ENCODE measurements at regions not wholly inside any gene's neighbourhood (a gene's known extent, or its start where the extent isn't known, plus 50 kb on each side); places are given as distances from the start of the nearest gene placed in this dataset.

- DNase-seq (ENCODE audit: low read depth, low spot score), result no peak
- Histone ChIP-seq H3K9ac (ENCODE audit: control insufficient read depth, extremely low read depth, insufficient read depth, low read length) (no peak overlapping the region), H2AFZ (ENCODE audit: control insufficient read depth, low read length) (no peak overlapping the region), H3K4me2 (ENCODE audit: control insufficient read depth, extremely low read depth, insufficient read depth, low read depth, low read length) (no peak overlapping the region), H3K36me3 (ENCODE audit: control insufficient read depth in 2 of 2, extremely low read depth in 1 of 2, insufficient read depth in 2 of 2, low read length in 2 of 2) (no peaks in the 10 kb centered on the region), H3K27me3 (ENCODE audit: control insufficient read depth, extremely low read depth, insufficient read depth, low read length) (peaks cover 7% of the 10 kb centered on the region), H3K4me1 (ENCODE audit: control insufficient read depth, extremely low read depth, insufficient read depth, low read length) (no peaks in the 10 kb centered on the region), H3K27ac (ENCODE audit: control insufficient read depth, insufficient read depth, low read length) (no peak overlapping the region), H3K79me2 (ENCODE audit: control insufficient read depth, insufficient read depth, low read length) (no peaks in the 10 kb centered on the region), H3K9me1 (ENCODE audit: control insufficient read depth, extremely low read depth, insufficient read depth, low read length) (no peaks in the 10 kb centered on the region), H3K4me3 (ENCODE audit: control insufficient read depth in 2 of 3, extremely low read depth in 1 of 3, insufficient read depth in 2 of 3, low read depth in 1 of 3, low read length in 3 of 3) (no peak overlapping the region), H3K9me3 (ENCODE audit: control insufficient read depth, low read depth, low read length) (no peaks in the 10 kb centered on the region), H4K20me1 (ENCODE audit: control insufficient read depth, extremely low read depth, insufficient read depth, low read length) (no peaks in the 10 kb centered on the region)
- no peak for FAIRE-seq
- dilution Hi-C loops (cut with MboI; ENCODE audit: extremely low pct_ligation_motif_present, low sequenced_read_pairs), result no loop called here
- TF ChIP-seq EZH2 (IDR thresholded peaks at IDR 0.05; ENCODE audit: low read length), result no peak
- TF ChIP-seq, protein P1, sequence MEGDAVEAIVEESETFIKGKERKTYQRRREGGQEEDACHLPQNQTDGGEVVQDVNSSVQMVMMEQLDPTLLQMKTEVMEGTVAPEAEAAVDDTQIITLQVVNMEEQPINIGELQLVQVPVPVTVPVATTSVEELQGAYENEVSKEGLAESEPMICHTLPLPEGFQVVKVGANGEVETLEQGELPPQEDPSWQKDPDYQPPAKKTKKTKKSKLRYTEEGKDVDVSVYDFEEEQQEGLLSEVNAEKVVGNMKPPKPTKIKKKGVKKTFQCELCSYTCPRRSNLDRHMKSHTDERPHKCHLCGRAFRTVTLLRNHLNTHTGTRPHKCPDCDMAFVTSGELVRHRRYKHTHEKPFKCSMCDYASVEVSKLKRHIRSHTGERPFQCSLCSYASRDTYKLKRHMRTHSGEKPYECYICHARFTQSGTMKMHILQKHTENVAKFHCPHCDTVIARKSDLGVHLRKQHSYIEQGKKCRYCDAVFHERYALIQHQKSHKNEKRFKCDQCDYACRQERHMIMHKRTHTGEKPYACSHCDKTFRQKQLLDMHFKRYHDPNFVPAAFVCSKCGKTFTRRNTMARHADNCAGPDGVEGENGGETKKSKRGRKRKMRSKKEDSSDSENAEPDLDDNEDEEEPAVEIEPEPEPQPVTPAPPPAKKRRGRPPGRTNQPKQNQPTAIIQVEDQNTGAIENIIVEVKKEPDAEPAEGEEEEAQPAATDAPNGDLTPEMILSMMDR (optimal IDR thresholded peaks at IDR 0.05 in 1 of 3, IDR thresholded peaks at IDR 0.05 in 1 of 3, conservative IDR thresholded peaks at IDR 0.05 in 1 of 3; ENCODE audit: extremely low read depth in 1 of 3, insufficient read depth in 2 of 3, low read length in 3 of 3), result no peak
Measured at GRCh38 chr1:30312226-30312625, 411.2 kb downstream of the MATN1 start.

- no peak overlapping the region for H3K4me3 ChIP-seq (ENCODE audit: control insufficient read depth in 2 of 3, extremely low read depth in 1 of 3, insufficient read depth in 2 of 3, low read depth in 1 of 3, low read length in 3 of 3)
- TF ChIP-seq EZH2 (IDR thresholded peaks at IDR 0.05; ENCODE audit: low read length), result no peak
- TF ChIP-seq, protein P1 (optimal IDR thresholded peaks at IDR 0.05 in 1 of 3, IDR thresholded peaks at IDR 0.05 in 1 of 3, conservative IDR thresholded peaks at IDR 0.05 in 1 of 3; ENCODE audit: extremely low read depth in 1 of 3, insufficient read depth in 2 of 3, low read length in 3 of 3), result no peak
- no peak for FAIRE-seq
- H2AFZ ChIP-seq (ENCODE audit: control insufficient read depth, low read length), result no peak overlapping the region
- H3K4me2 ChIP-seq (ENCODE audit: control insufficient read depth, extremely low read depth, insufficient read depth, low read depth, low read length), result no peak overlapping the region
- no peaks in the 10 kb centered on the region for H3K9me3 ChIP-seq (ENCODE audit: control insufficient read depth, low read depth, low read length)
- dilution Hi-C loops (cut with MboI; ENCODE audit: extremely low pct_ligation_motif_present, low sequenced_read_pairs), result no loop called here
- no peaks in the 10 kb centered on the region for H4K20me1 ChIP-seq (ENCODE audit: control insufficient read depth, extremely low read depth, insufficient read depth, low read length)
- no peak overlapping the region for H3K27ac ChIP-seq (ENCODE audit: control insufficient read depth, insufficient read depth, low read length)
- peaks cover 7% of the 10 kb centered on the region for H3K27me3 ChIP-seq (ENCODE audit: control insufficient read depth, extremely low read depth, insufficient read depth, low read length)
- H3K79me2 ChIP-seq (ENCODE audit: control insufficient read depth, insufficient read depth, low read length), result no peaks in the 10 kb centered on the region
- H3K4me1 ChIP-seq (ENCODE audit: control insufficient read depth, extremely low read depth, insufficient read depth, low read length), result no peaks in the 10 kb centered on the region
- no peak overlapping the region for H3K9ac ChIP-seq (ENCODE audit: control insufficient read depth, extremely low read depth, insufficient read depth, low read length)
- no peaks in the 10 kb centered on the region for H3K36me3 ChIP-seq (ENCODE audit: control insufficient read depth in 2 of 2, extremely low read depth in 1 of 2, insufficient read depth in 2 of 2, low read length in 2 of 2)
- no peak for DNase-seq (ENCODE audit: low read depth, low spot score)
- H3K9me1 ChIP-seq (ENCODE audit: control insufficient read depth, extremely low read depth, insufficient read depth, low read length), result no peaks in the 10 kb centered on the region
Measured at GRCh38 chr1:30311749-30312148, 411.6 kb downstream of the MATN1 start.

All from keratinocyte (primary cell).